ENCODE measurements at regions not wholly inside any gene's neighbourhood (a gene's known extent, or its start where the extent isn't known, plus 50 kb on each side); places are given as distances from the start of the nearest gene placed in this dataset.

- Histone ChIP-seq H3K36me3 (no peaks in the 10 kb centered on the region), H3K27me3 (no peaks in the 10 kb centered on the region), H3K27ac (peak overlapping the region; percentile 41), H3K9me3 (no peaks in the 10 kb centered on the region), H3K4me1 (no peaks in the 10 kb centered on the region), H3K4me3 (no peak overlapping the region)
- DNase-seq (ENCODE audit: extremely low spot score in 2 of 2): no peak
- intact Hi-C loops (cut with DNase I): no loop called here
- no peak for TF ChIP-seq POLR2A (IDR thresholded peaks at IDR 0.05)
Observed at GRCh38 chr12:91307957-91308670, 125.5 kb upstream of the DCN start.

GRCh38 chr12:91290354-91290753 is 107.7 kb upstream of the DCN start:
- Histone ChIP-seq H3K27me3 (no peaks in the 10 kb centered on the region), H3K27ac (peak overlapping the region; percentile 52), H3K9me3 (no peaks in the 10 kb centered on the region), H3K4me3 (no peak overlapping the region), H3K36me3 (no peaks in the 10 kb centered on the region), H3K4me1 (peaks cover 6% of the 10 kb centered on the region)
- intact Hi-C loops (cut with DNase I): no loop called here
- no peak for DNase-seq (ENCODE audit: extremely low spot score in 2 of 2)
- TF ChIP-seq POLR2A (IDR thresholded peaks at IDR 0.05) (no peak), POLR2AphosphoS5 (IDR thresholded peaks at IDR 0.05; ENCODE audit: insufficient read depth in 1 of 2, low read depth in 1 of 2) (no peak), CTCF (IDR thresholded peaks at IDR 0.05) (no peak)

GRCh38 chr12:91289906-91290305 is 107.3 kb upstream of the DCN start:
- Histone ChIP-seq H3K9me3 (no peaks in the 10 kb centered on the region), H3K36me3 (no peaks in the 10 kb centered on the region), H3K27ac (peak overlapping the region; percentile 52), H3K27me3 (no peaks in the 10 kb centered on the region), H3K4me3 (no peak overlapping the region), H3K4me1 (peaks cover 6% of the 10 kb centered on the region)
- intact Hi-C loops (cut with DNase I): no loop called here
- DNase-seq (ENCODE audit: extremely low spot score in 2 of 2): no peak
- TF ChIP-seq POLR2AphosphoS5 (IDR thresholded peaks at IDR 0.05; ENCODE audit: insufficient read depth in 1 of 2, low read depth in 1 of 2): no peak
- no peak for TF ChIP-seq POLR2A (IDR thresholded peaks at IDR 0.05)
- TF ChIP-seq CTCF (IDR thresholded peaks at IDR 0.05): no peak

GRCh38 chr12:91289072-91289471 is 106.5 kb upstream of the DCN start:
- H3K4me3 ChIP-seq: no peak overlapping the region
- no peaks in the 10 kb centered on the region for H3K9me3 ChIP-seq
- no peak for DNase-seq (ENCODE audit: extremely low spot score in 2 of 2)
- TF ChIP-seq POLR2A (IDR thresholded peaks at IDR 0.05) (no peak), POLR2AphosphoS5 (IDR thresholded peaks at IDR 0.05; ENCODE audit: insufficient read depth in 1 of 2, low read depth in 1 of 2) (no peak)
- no peaks in the 10 kb centered on the region for H3K36me3 ChIP-seq
- peaks cover 6% of the 10 kb centered on the region for H3K4me1 ChIP-seq
- no peak overlapping the region for H3K27ac ChIP-seq
- H3K27me3 ChIP-seq: no peaks in the 10 kb centered on the region
- intact Hi-C loops (cut with DNase I): no loop called here

GRCh38 chr12:91287753-91288152 is 105.1 kb upstream of the DCN start:
- Histone ChIP-seq H3K4me1 (peaks cover 6% of the 10 kb centered on the region), H3K27me3 (no peaks in the 10 kb centered on the region), H3K27ac (no peak overlapping the region), H3K9me3 (no peaks in the 10 kb centered on the region), H3K36me3 (no peaks in the 10 kb centered on the region), H3K4me3 (no peak overlapping the region)
- intact Hi-C loops (cut with DNase I): no loop called here
- TF ChIP-seq POLR2AphosphoS5 (IDR thresholded peaks at IDR 0.05; ENCODE audit: insufficient read depth in 1 of 2, low read depth in 1 of 2) (no peak), CTCF (IDR thresholded peaks at IDR 0.05) (no peak), POLR2A (IDR thresholded peaks at IDR 0.05) (no peak)
- DNase-seq (ENCODE audit: extremely low spot score in 2 of 2): no peak

- intact Hi-C loops (cut with DNase I): no loop called here
- DNase-seq (ENCODE audit: extremely low spot score in 2 of 2): no peak
- Histone ChIP-seq H3K4me1 (peaks cover 24% of the 10 kb centered on the region), H3K4me3 (no peak overlapping the region), H3K27me3 (no peaks in the 10 kb centered on the region), H3K27ac (no peak overlapping the region), H3K36me3 (no peaks in the 10 kb centered on the region), H3K9me3 (no peaks in the 10 kb centered on the region)
- TF ChIP-seq POLR2A (IDR thresholded peaks at IDR 0.05) (no peak), CTCF (IDR thresholded peaks at IDR 0.05) (no peak), POLR2AphosphoS5 (IDR thresholded peaks at IDR 0.05; ENCODE audit: insufficient read depth in 1 of 2, low read depth in 1 of 2) (no peak)
Observed at GRCh38 chr12:91278126-91278525, 95.5 kb upstream of the DCN start.
